SU-DHL-6 (cell line): ENCODE measurements at regions not wholly inside any gene's neighbourhood (a gene's known extent, or its start where the extent isn't known, plus 50 kb on each side); places are given as distances from the start of the nearest gene placed in this dataset.
A peak's percentile ranks its signal among the peaks of the same experiment; 100 is the strongest.

Source experiments
- H2AFZ ChIP-seq: fragments of 200-600 bp; sonication (generic); 2 replicates; pipeline ENCODE4 v1.6.1; 2014; ENCODE audit warnings: low read depth, mild to moderate bottlenecking, moderate library complexity, mixed read lengths, antibody characterized with exemption, low read length; ENCODE audit not compliant: severe bottlenecking
- H3F3A ChIP-seq: fragments of 200-600 bp; shearing (Covaris generic); 2 replicates; pipeline ENCODE4 v1.6.0; 2016; ENCODE audit warnings: antibody characterized with exemption, mild to moderate bottlenecking; ENCODE audit not compliant: insufficient read depth
- H3K27ac ChIP-seq: fragments of 200-600 bp; sonication (generic); 2 replicates; pipeline ENCODE4 v1.5.1; 2016; ENCODE audit warnings: low read depth, mild to moderate bottlenecking, low read length, moderate library complexity, mixed read lengths
- H3K27me3 ChIP-seq: fragments of 200-600 bp; sonication (generic), shearing (Covaris generic); 2 replicates; pipeline ENCODE4 v1.6.0; 2014; ENCODE audit warnings: mild to moderate bottlenecking, low read length
- H3K36me3 ChIP-seq: fragments of 200-600 bp; sonication (generic); 2 replicates; pipeline ENCODE4 v1.6.1; 2014; ENCODE audit warnings: mild to moderate bottlenecking, low read length, mixed read lengths
- H3K4me2 ChIP-seq: fragments of 300-600, 200-600 bp; shearing (Covaris generic), sonication (generic); 2 replicates; pipeline ENCODE4 v1.6.0; 2014; ENCODE audit warnings: low read length, low read depth, mild to moderate bottlenecking; ENCODE audit not compliant: poor library complexity, severe bottlenecking
- H3K4me3 ChIP-seq: fragments of 200-600 bp; sonication (generic); 2 replicates; pipeline ENCODE4 v1.5.1; 2014; ENCODE audit warnings: antibody characterized with exemption, low read length, mild to moderate bottlenecking, mixed read lengths; ENCODE audit not compliant: insufficient read depth, poor library complexity, severe bottlenecking
- H3K79me2 ChIP-seq: fragments of 200-600 bp; sonication (generic); 2 replicates; pipeline ENCODE4 v1.6.1; 2014; ENCODE audit warnings: mild to moderate bottlenecking, low read length, moderate library complexity; ENCODE audit not compliant: insufficient read depth
- H3K9ac ChIP-seq: fragments of 200-600 bp; sonication (generic); 2 replicates; pipeline ENCODE4 v1.7.0; 2014; ENCODE audit warnings: mild to moderate bottlenecking, low read length
- H3K9me2 ChIP-seq: fragments of 200-600 bp; sonication (generic); replicated peaks from 2 replicates; pipeline ENCODE4 v1.6.1; 2014; ENCODE audit warnings: low read length; ENCODE audit not compliant: insufficient read depth
- H3K9me3 ChIP-seq: fragments of 200-600 bp; sonication (generic); 2 replicates; pipeline ENCODE4 v1.6.1; 2014; ENCODE audit warnings: low read length, mixed read lengths; ENCODE audit not compliant: insufficient read depth
- H4K20me1 ChIP-seq: fragments of 200-600 bp; sonication (generic); 2 replicates; pipeline ENCODE4 v1.6.1; 2014; ENCODE audit warnings: low read depth, mild to moderate bottlenecking, antibody characterized with exemption, low read length, moderate library complexity, mixed read lengths
- EZH2phosphoT487 ChIP-seq: fragments of 200-600 bp; sonication (generic), shearing (Covaris generic); conservative IDR thresholded peaks from 2 replicates; pipeline ENCODE4 v1.6.1; 2018; ENCODE audit warnings: mild to moderate bottlenecking, antibody characterized with exemption, low read length, moderate library complexity, mixed read lengths
- TF ChIP-seq, protein P1 (sequence below): fragments of 200-600 bp; sonication (generic); IDR thresholded peaks from one replicate; pipeline ENCODE4 v1.5.1; 2017; ENCODE audit warnings: antibody characterized with exemption, mild to moderate bottlenecking, low read length, moderate library complexity; ENCODE audit not compliant: insufficient read depth, poor library complexity, severe bottlenecking

DNA sequence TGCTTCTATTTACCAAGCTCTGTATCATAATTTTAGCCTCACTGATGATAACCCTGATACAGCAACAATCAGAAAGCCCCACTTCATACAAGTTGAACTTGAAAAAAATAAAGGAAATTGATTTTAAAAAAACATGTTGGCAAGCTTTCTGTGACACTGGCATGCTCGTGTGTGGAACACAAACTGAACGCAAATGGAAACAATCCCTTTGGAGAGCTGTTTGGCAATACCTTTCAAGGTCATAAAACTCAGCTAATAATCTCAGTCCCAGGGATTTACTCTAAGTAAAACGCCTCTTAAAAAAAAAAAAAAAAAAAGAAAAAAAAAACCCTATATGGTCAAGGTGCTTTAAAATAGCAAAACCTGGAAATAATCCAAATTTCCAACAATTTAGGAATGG, 166.7 kb upstream of the BCL6 start:
- H2AFZ ChIP-seq: no peak overlapping the region
- no peaks in the 10 kb centered on the region for H3K9me3 ChIP-seq
- H3K79me2 ChIP-seq: no peaks in the 10 kb centered on the region
- no peak overlapping the region for H3K4me3 ChIP-seq
- no peak for TF ChIP-seq EZH2phosphoT487
- TF ChIP-seq, protein P1, sequence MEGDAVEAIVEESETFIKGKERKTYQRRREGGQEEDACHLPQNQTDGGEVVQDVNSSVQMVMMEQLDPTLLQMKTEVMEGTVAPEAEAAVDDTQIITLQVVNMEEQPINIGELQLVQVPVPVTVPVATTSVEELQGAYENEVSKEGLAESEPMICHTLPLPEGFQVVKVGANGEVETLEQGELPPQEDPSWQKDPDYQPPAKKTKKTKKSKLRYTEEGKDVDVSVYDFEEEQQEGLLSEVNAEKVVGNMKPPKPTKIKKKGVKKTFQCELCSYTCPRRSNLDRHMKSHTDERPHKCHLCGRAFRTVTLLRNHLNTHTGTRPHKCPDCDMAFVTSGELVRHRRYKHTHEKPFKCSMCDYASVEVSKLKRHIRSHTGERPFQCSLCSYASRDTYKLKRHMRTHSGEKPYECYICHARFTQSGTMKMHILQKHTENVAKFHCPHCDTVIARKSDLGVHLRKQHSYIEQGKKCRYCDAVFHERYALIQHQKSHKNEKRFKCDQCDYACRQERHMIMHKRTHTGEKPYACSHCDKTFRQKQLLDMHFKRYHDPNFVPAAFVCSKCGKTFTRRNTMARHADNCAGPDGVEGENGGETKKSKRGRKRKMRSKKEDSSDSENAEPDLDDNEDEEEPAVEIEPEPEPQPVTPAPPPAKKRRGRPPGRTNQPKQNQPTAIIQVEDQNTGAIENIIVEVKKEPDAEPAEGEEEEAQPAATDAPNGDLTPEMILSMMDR: no peak
- no peaks in the 10 kb centered on the region for H3K9me2 ChIP-seq
- no peak overlapping the region for H3K9ac ChIP-seq
- H3K4me2 ChIP-seq: no peak overlapping the region
- H3K27ac ChIP-seq: no peak overlapping the region
- no peaks in the 10 kb centered on the region for H3K36me3 ChIP-seq
- no peaks in the 10 kb centered on the region for H4K20me1 ChIP-seq
- H3K27me3 ChIP-seq: no peaks in the 10 kb centered on the region
- H3F3A ChIP-seq: peaks cover 21% of the 10 kb centered on the region

GRCh38 chr3:187913617-187914033, 168.4 kb upstream of the BCL6 start:
- peaks cover 32% of the 10 kb centered on the region for H3F3A ChIP-seq
- no peaks in the 10 kb centered on the region for H3K79me2 ChIP-seq
- peak overlapping the region; percentile 29 for H3K4me2 ChIP-seq
- H3K27ac ChIP-seq: peak overlapping the region; percentile 93
- no peak overlapping the region for H3K4me3 ChIP-seq
- no peaks in the 10 kb centered on the region for H3K27me3 ChIP-seq
- no peaks in the 10 kb centered on the region for H3K9me2 ChIP-seq
- no peaks in the 10 kb centered on the region for H3K36me3 ChIP-seq
- H3K9ac ChIP-seq: peak overlapping the region; percentile 60
- no peak for TF ChIP-seq EZH2phosphoT487
- TF ChIP-seq, protein P1: no peak
- H3K9me3 ChIP-seq: no peaks in the 10 kb centered on the region
- no peaks in the 10 kb centered on the region for H4K20me1 ChIP-seq
- peak overlapping the region; percentile 19 for H2AFZ ChIP-seq

- Histone ChIP-seq H3K27ac (peak overlapping the region; percentile 93), H3K79me2 (no peaks in the 10 kb centered on the region), H3K9me2 (no peaks in the 10 kb centered on the region), H3K9me3 (no peaks in the 10 kb centered on the region), H3K4me3 (no peak overlapping the region), H3K36me3 (no peaks in the 10 kb centered on the region), H3K27me3 (no peaks in the 10 kb centered on the region), H3K4me2 (peak overlapping the region; percentile 29), H4K20me1 (no peaks in the 10 kb centered on the region), H3K9ac (peak overlapping the region; percentile 60), H3F3A (peaks cover 38% of the 10 kb centered on the region), H2AFZ (no peak overlapping the region)
- TF ChIP-seq EZH2phosphoT487: no peak
- TF ChIP-seq, protein P1: no peak
Observed at GRCh38 chr3:187914231-187914630, 169.0 kb upstream of the BCL6 start.

GRCh38 chr3:187916072-187916471, 170.8 kb upstream of the BCL6 start:
- H2AFZ ChIP-seq: no peak overlapping the region
- H3K9me2 ChIP-seq: no peaks in the 10 kb centered on the region
- no peaks in the 10 kb centered on the region for H4K20me1 ChIP-seq
- no peaks in the 10 kb centered on the region for H3K9me3 ChIP-seq
- H3K9ac ChIP-seq: peak overlapping the region; percentile 60
- no peaks in the 10 kb centered on the region for H3K79me2 ChIP-seq
- H3K4me2 ChIP-seq: peak overlapping the region; percentile 62
- no peaks in the 10 kb centered on the region for H3K27me3 ChIP-seq
- H3F3A ChIP-seq: peaks cover 52% of the 10 kb centered on the region
- TF ChIP-seq, protein P1: no peak
- no peak for TF ChIP-seq EZH2phosphoT487
- no peak overlapping the region for H3K4me3 ChIP-seq
- no peaks in the 10 kb centered on the region for H3K36me3 ChIP-seq
- H3K27ac ChIP-seq: peak overlapping the region; percentile 93
